ENCODE measurements at regions not wholly inside any gene's neighbourhood (a gene's known extent, or its start where the extent isn't known, plus 50 kb on each side); places are given as distances from the start of the nearest gene placed in this dataset.

DNA sequence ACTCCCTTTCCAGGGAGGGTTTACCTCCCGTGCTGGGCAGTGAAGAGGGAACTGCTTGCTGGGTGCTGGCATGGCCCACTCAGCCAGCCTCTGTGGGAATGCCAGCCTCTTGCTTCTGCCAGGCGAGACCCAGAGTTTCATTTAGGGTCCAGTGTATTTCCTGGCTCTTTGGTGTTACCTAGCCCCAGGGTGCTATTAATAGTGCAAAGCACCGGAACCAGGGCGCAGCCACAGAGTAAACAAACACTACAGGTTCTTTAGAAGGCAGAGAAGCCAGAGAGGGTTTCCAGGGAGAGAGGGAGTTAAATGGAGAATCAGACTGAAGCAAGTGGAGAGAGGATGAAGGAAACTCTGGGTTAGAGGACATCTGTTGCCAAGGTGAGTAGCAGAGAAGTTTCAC, 74.9 kb upstream of the SPATA13 start:
- DNase-seq = no peak

GRCh38 chr13:24086642-24087041, 73.9 kb upstream of the SPATA13 start:
- DNase-seq = no peak

DNA sequence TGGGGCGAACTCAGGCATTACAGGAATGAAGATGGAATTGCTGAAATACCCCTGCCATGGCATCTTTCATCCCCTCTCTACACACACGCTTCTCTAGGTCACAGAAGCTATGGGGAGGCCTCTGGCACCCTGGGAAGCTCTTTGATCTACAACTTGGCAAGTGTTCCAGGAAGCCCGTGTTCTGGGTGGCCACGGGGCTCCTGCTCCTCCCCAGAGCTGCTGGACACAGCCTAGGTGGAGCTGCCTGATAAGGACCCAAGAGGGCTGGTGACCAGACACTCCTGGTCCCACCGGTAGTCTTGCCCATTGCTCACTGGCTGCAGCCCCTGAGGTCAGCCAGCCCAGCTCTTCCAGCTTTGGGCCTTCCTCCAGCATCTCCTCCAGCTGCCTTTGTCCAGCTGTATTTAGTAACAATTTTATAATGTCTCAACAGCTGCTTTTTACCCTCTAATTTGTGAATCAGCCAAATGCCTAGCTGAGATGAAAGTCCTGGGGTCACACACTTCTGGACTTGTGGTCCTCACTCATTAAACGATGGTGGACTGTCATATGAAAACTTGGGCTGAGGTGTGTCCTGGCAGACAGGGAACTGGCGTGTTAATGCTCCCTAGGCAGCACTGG, 72.8 kb upstream of the SPATA13 start:
- no peak for DNase-seq

- no peak for DNase-seq
Observed at GRCh38 chr13:24090049-24090448, 70.5 kb upstream of the SPATA13 start.

GRCh38 chr13:24091080-24091479, 69.4 kb upstream of the SPATA13 start:
- no peak for DNase-seq

DNA sequence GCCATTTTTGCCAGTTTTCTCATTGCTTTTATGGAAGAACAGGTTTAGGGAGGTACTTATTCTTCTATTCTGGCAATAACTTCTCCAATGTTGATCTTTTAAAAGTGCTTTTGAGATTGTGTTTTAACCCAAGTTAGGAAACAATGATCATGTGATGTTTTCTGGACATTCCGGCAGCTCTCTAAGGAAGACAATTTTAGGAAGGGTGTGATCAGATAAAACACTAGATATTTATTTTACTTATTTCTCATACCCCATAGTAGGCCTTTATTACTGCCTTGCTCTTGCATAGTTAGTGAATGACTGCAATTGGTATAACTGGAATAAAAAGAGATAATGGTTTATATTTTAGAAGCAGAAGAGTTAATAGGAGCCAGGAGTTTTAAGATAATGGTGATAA, 68.4 kb upstream of the SPATA13 start:
- DNase-seq = no peak

GRCh38 chr13:24093047-24093446, 67.5 kb upstream of the SPATA13 start:
- no peak for DNase-seq

DNA sequence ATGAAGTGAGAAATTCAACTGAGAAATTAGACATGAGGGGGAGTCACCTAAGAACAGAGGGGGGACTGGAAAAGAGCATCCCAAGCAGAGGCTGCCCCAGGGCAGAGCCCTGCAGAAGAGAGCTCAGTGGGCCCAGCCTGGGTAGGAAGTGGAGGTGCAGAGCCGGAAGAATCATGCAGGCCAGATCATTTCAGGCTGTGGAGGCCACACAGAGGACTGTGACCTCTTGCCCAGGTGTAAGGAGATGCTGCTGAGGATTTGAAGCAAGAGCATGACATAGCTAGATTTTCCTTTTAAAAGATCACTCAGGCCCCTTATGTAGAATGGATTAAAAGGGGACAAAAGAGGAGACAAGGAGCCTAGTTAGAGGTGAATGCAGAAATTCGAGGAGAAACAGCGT, 63.9 kb upstream of the SPATA13 start:
- no peak for DNase-seq

DNA sequence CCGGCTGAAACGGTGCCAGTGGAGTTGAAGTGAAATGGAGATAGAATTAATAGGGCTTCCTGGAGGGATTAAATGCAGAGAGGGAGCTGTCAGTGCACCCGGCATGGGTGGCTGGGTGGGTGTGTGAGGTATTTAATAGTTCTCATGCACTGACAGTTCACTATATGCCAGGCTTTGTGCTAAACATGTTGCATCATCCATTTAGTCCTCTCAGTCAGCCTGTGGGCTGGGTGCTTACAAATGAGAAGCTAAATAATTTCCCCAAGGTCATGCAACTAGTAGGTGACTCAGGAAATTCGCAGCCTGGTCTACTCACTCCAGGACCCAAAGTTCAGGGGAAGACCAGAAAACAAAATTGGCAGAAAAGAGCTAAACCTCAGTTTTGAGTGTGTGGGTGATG, 63.5 kb upstream of the SPATA13 start:
- no peak for DNase-seq

- DNase-seq = no peak
Observed at GRCh38 chr13:24097667-24098066, 62.9 kb upstream of the SPATA13 start.

GRCh38 chr13:24099490-24099889, 61.0 kb upstream of the SPATA13 start:
- DNase-seq = no peak

DNA sequence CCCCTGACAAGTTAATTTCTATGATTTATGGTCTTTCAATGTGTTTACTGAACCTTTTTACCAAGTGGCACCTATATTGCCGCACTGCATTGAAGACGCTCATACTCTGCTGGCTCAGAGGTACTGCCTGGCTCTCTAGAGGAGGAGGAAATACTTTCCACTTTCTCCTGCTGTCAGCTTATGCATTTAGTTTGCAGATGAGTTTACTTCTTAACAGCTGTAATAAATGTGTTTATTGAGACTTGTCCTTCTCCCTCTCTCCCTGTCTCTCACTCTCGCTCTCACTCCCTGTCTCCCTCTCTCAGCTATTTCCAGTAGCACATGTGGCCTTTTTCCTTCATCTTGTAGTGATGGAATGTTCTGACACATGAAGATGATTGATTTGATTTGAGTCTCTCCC, 60.3 kb upstream of the SPATA13 start:
- DNase-seq = no peak

GRCh38 chr13:24103782-24104372, 56.6 kb upstream of the SPATA13 start:
- no peak for DNase-seq

- no peak for DNase-seq
Observed at GRCh38 chr13:24104723-24105122, 55.8 kb upstream of the SPATA13 start.

GRCh38 chr13:24106429-24106828, 54.1 kb upstream of the SPATA13 start:
- no peak for DNase-seq

- DNase-seq = no peak
Observed at GRCh38 chr13:24107955-24108614, 52.4 kb upstream of the SPATA13 start.

DNA sequence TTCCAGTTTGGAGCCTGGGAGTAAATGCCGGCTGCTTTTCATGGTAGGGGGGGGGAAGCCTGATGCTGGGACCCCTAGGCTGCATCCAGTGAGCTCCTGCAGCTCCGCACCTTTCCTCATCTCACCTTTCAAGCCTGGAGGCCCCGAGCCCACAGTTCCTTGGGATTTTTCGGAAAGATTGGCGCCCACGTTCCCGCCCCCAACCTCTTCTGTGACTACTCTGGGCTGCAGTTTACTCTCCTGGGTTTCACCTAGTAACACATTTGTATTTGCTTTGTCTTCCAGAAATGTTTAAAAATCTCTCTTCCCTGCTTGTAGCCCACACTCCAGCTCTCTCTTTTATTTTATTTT, 51.9 kb upstream of the SPATA13 start:
- DNase-seq = no peak

GRCh38 chr13:24110011-24110410, 50.5 kb upstream of the SPATA13 start:
- no peak for DNase-seq
